Right lobe of liver (tissue), 4 donors: ENCODE measurements at regions not wholly inside any gene's neighbourhood (a gene's known extent, or its start where the extent isn't known, plus 50 kb on each side); places are given as distances from the start of the nearest gene placed in this dataset.

ENCODE experiments used
- CTCF ChIP-seq, 4 donors: fragments of 200-600 bp in 3 of 4; fragments of 450-650 bp in 1 of 4; IDR thresholded peaks; one replicate each; pipeline versions ENCODE4 v1.5.1 to v1.8.0; 2016 to 2022; ENCODE audit warnings: antibody characterized with exemption in 4 of 4, mild to moderate bottlenecking in 2 of 4
- POLR2A ChIP-seq: fragments of 450-650 bp; IDR thresholded peaks from one replicate; pipeline ENCODE4 v1.6.1; 2017; ENCODE audit warnings: antibody characterized with exemption, mild to moderate bottlenecking
- donor health status: DM: no; HTN: no; CAD: no.
- donor health status: DM: no; HTN: no; CAD: no.
- donor health status: DM: no; HTN: yes; CAD: no.

DNA sequence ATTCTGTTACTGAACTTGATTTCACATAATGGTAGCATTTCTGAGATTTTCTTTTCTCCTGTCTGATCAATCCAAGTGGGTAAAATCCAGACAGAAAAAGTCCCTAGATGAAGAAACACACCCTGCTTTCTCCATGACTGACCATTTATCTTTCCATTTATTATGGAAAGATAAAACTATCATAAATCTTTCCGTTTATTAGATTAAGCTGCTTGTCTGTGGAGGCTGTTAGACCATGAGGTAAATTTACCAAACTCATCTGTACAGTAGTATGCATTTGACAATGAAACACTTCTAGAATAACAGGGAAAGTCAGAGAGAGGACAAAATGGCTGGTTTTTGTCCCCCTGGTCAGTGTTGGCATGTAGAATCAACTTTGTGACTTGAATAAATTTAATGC, 491.2 kb upstream of the SEMA6A start:
- no peak for TF ChIP-seq CTCF (IDR thresholded peaks at IDR 0.05)
- TF ChIP-seq POLR2A, result no peak
